ENCODE measurements at regions not wholly inside any gene's neighbourhood (a gene's known extent, or its start where the extent isn't known, plus 50 kb on each side); places are given as distances from the start of the nearest gene placed in this dataset.
A peak's percentile ranks its signal among the peaks of the same experiment; 100 is the strongest.

DNA sequence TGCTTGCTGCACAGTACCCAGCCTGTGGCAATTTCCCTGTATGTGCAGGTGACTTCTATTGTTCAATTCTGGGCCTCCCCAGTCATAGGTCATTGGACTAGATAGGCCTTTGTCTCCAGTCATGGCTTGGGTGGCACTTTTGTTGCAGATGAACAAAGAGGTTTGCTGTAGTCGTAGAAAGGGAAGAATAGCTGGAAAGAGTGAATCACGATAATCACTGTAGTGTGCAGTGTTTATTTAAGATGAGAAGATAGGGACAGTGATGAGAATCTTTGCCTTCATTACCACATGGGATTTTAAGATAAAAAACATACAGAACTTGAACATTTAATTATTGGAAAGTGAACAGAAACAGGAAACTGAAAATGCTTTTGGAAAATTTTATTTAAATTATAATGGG lies 156.1 kb upstream of the CYRIA start:
- no peaks in the 10 kb centered on the region for H3K9me2 ChIP-seq (ENCODE audit: insufficient read depth)
- no peaks in the 10 kb centered on the region for H3K36me3 Mint-ChIP-seq (ENCODE audit: low read depth)
- H3K79me2 ChIP-seq (replicated peaks; ENCODE audit: insufficient read depth) = no peaks in the 10 kb centered on the region
- H3K9me3 Mint-ChIP-seq = no peaks in the 10 kb centered on the region
- H3K36me3 ChIP-seq (ENCODE audit: insufficient read depth) = no peaks in the 10 kb centered on the region
- ATAC-seq (no peak), DNase-seq (ENCODE audit: low spot score) (no peak)
- no peak overlapping the region for H3K4me2 ChIP-seq
- H4K20me1 ChIP-seq (replicated peaks; ENCODE audit: insufficient read depth) = no peaks in the 10 kb centered on the region
- no peaks in the 10 kb centered on the region for H3F3A ChIP-seq (replicated peaks; ENCODE audit: low read depth)
- no peak overlapping the region for H3K27ac Mint-ChIP-seq
- peaks cover 12% of the 10 kb centered on the region; the same call in 1 of the 2 replicates for H3K4me1 ChIP-seq (ENCODE audit: insufficient read depth)
- H3K27me3 ChIP-seq (ENCODE audit: insufficient read depth) = no peaks in the 10 kb centered on the region
- H3K27ac ChIP-seq (ENCODE audit: low read depth) = no peak overlapping the region
- H3K4me3 Mint-ChIP-seq = no peak overlapping the region
- 0 out of 2 replicates have a peak overlapping the region, but pooled peaks have one; percentile 50 for H2AFZ ChIP-seq
- no peak overlapping the region for H3K4me3 ChIP-seq
- peaks cover 9% of the 10 kb centered on the region; the same call in 2 of the 3 replicates for H3K4me1 Mint-ChIP-seq
- no peaks in the 10 kb centered on the region for H3K27me3 Mint-ChIP-seq (ENCODE audit: insufficient read depth, low read depth, poor library complexity)
- TF ChIP-seq, protein P1, sequence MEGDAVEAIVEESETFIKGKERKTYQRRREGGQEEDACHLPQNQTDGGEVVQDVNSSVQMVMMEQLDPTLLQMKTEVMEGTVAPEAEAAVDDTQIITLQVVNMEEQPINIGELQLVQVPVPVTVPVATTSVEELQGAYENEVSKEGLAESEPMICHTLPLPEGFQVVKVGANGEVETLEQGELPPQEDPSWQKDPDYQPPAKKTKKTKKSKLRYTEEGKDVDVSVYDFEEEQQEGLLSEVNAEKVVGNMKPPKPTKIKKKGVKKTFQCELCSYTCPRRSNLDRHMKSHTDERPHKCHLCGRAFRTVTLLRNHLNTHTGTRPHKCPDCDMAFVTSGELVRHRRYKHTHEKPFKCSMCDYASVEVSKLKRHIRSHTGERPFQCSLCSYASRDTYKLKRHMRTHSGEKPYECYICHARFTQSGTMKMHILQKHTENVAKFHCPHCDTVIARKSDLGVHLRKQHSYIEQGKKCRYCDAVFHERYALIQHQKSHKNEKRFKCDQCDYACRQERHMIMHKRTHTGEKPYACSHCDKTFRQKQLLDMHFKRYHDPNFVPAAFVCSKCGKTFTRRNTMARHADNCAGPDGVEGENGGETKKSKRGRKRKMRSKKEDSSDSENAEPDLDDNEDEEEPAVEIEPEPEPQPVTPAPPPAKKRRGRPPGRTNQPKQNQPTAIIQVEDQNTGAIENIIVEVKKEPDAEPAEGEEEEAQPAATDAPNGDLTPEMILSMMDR (conservative IDR thresholded peaks at IDR 0.05; ENCODE audit: low read depth in 2 of 2) = no peak
- no peak for TF ChIP-seq CREB1 (CRISPR knock-in tag; IDR thresholded peaks at IDR 0.05; ENCODE audit: low read depth)
- TF ChIP-seq, protein P2, sequence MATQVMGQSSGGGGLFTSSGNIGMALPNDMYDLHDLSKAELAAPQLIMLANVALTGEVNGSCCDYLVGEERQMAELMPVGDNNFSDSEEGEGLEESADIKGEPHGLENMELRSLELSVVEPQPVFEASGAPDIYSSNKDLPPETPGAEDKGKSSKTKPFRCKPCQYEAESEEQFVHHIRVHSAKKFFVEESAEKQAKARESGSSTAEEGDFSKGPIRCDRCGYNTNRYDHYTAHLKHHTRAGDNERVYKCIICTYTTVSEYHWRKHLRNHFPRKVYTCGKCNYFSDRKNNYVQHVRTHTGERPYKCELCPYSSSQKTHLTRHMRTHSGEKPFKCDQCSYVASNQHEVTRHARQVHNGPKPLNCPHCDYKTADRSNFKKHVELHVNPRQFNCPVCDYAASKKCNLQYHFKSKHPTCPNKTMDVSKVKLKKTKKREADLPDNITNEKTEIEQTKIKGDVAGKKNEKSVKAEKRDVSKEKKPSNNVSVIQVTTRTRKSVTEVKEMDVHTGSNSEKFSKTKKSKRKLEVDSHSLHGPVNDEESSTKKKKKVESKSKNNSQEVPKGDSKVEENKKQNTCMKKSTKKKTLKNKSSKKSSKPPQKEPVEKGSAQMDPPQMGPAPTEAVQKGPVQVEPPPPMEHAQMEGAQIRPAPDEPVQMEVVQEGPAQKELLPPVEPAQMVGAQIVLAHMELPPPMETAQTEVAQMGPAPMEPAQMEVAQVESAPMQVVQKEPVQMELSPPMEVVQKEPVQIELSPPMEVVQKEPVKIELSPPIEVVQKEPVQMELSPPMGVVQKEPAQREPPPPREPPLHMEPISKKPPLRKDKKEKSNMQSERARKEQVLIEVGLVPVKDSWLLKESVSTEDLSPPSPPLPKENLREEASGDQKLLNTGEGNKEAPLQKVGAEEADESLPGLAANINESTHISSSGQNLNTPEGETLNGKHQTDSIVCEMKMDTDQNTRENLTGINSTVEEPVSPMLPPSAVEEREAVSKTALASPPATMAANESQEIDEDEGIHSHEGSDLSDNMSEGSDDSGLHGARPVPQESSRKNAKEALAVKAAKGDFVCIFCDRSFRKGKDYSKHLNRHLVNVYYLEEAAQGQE (IDR thresholded peaks at IDR 0.05; ENCODE audit: unreplicated experiment) = no peak
- TF ChIP-seq STAT1 (IDR thresholded peaks at IDR 0.05; ENCODE audit: unreplicated experiment) = no peak
- no peak for TF ChIP-seq ZNF331 (CRISPR knock-in tag; IDR thresholded peaks at IDR 0.05; ENCODE audit: low read depth)
- no peak for TF ChIP-seq POLR2AphosphoS5 (IDR thresholded peaks at IDR 0.05; ENCODE audit: low read depth)
- TF ChIP-seq EZH2phosphoT487 (IDR thresholded peaks at IDR 0.05; ENCODE audit: unreplicated experiment) = no peak
- no peak for TF ChIP-seq JUNB (IDR thresholded peaks at IDR 0.05; ENCODE audit: unreplicated experiment)
- TF ChIP-seq, protein P3, sequence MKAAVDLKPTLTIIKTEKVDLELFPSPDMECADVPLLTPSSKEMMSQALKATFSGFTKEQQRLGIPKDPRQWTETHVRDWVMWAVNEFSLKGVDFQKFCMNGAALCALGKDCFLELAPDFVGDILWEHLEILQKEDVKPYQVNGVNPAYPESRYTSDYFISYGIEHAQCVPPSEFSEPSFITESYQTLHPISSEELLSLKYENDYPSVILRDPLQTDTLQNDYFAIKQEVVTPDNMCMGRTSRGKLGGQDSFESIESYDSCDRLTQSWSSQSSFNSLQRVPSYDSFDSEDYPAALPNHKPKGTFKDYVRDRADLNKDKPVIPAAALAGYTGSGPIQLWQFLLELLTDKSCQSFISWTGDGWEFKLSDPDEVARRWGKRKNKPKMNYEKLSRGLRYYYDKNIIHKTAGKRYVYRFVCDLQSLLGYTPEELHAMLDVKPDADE (IDR thresholded peaks at IDR 0.05) = no peak
- TF ChIP-seq ZNF114 (CRISPR knock-in tag; IDR thresholded peaks at IDR 0.05) = no peak
- TF ChIP-seq EZH2 (IDR thresholded peaks at IDR 0.05; ENCODE audit: low read depth, unreplicated experiment) = no peak
- no peak for TF ChIP-seq ZNF462 (CRISPR knock-in tag; IDR thresholded peaks at IDR 0.05)
- no peak for TF ChIP-seq NANOG (IDR thresholded peaks at IDR 0.05; ENCODE audit: borderline replicate concordance)

Measured in GM23338 (cell line).